NCI-H2227 treated with DMSO at 0.1 percent for 48 hours (cell line): ENCODE measurements at regions not wholly inside any gene's neighbourhood (a gene's known extent, or its start where the extent isn't known, plus 50 kb on each side); places are given as distances from the start of the nearest gene placed in this dataset.
"Not testable (repeated sequence)": the region's sequence is repeated elsewhere in the genome, so short reads cannot be mapped to it uniquely, and the experiment has no call there.

Experiments used
- DNase-seq: peaks from one replicate; lab custom pipeline; 2025; lab: John Stamatoyannopoulos, UW

DNA sequence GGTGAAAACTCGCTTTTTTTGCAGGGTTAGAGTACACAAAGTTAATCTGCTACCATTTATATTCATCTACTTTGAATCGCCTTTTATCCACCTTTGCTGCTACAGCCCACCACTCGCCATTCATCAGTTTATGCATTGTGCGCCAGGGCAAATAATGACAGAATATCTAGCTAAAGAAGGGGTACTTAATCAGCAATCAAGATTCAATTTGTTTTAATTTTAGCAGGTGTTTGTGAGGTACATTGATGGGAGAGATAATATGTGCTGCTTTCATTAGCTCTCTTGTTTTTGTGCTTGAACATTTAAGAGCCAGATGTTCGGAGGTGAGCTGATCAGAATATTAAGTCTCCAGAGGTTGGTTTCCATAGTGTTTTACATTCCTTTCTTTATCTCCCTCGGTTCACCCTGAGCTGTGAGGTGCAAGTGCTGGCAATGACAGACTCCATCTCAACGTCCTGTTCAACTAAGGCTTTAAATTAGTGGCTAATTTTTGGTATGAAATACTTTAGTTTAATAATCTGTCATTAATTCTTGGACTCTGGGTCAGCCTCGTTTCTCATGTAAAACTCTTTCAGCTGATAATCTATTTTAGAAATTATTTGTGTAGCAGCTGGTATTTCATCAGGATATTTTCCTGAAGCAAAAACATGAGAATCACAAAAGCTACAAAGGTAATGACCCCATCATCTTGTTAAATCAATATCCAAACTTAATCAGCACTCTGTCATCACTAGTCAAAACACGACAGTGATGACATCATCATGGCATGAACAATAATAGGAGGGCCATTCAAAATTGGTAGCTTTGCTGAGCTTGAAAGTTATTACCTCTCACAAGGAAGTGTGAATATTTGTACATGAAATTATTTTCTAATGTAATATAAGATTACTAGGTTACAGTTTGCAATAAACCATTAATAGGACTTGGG is 479.9 kb upstream of the FANCL start:
- no peak for DNase-seq

DNA sequence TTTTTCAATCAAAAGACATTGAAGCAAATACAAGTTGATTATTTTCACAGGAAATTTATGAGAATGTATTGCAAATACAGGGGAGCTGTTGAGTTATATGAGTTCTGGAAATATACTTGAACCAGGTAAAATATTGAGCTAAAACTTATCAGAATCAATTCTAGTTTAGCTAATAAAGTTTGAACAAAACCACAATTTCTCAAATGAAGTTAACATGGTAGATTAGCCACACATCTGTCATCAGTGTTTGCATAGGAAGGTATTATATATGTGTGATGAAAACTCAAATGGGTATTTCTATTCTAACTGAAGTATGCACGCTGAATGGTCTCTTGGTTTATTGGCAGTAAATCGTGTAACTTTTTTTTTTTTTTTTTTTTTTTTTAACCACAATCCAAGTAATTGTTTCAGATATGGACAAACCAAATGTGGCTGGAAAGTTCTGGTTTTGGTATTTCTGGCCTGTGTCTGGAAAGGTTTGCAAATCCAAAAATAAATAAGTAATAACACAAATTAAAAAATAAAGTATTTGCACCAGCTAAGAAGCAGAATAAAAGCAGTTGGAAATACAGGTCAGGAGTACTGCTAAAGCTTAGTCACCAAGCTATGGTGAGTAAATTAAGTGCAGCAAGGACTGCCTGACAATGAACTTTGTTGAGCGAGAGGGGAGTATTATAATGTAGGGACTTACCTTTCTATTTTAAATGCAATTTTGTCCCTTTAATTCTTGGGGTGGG is 479.1 kb upstream of the FANCL start:
- no peak for DNase-seq

DNA sequence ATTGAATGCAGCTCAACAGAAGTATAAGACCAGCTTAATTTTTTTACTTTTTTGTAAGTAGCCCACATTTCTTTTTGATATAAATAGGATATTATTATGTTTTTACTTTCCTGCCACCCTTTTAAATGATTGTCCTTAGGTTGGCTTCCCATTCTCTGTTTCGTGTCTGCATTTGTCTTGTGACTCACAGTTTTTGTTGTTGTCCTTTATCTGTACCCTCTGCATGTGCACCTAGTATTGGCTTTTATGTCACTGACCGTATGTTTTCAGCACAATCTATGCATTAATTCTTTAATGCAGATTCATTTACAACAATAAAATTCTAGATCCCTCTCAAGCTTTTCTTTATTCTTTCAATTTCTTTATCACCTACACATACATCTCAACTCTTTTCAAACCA is 474.2 kb upstream of the FANCL start:
- DNase-seq = no peak

DNA sequence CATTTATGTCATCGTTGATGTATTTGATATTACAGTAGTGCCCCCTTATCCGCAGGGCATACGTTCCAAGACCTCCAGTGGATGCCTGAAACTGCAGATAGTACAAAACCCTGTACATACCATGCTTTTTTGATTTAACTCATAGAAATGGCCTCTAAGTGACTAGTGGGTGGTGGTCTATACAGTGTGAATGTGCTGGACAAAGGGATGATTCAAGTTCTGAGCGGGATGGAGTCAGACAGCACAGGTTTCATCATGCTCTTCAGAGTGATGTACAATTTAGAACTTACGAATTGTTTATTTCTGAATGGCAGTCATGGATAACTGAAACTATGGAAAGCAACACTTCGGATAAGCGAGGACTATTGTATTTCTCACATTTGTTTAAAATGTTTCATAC is 473.1 kb upstream of the FANCL start:
- DNase-seq = no peak

DNA sequence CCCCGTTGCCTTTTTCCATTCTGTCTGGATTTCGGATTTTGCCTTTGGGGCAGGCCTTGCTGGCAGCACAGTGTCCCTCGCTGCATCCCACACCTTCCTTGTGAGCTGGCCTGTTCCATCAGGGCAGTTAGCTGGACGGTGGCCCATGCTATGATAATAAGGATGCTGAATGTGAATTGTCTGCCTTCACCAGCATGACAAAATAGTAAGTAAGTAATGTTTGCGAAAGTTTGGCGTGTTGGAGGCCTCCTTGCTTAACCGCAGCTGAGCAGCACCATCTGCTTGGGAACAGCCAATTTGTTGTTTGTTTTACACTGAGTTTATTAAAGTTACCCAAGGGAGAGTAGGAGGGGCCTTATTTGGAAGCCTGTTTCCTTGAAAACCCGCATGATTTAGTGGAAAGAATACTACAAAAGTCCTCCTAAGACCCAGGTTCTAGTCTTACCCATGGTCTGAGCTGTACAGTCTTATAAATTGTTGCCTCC is 469.7 kb upstream of the FANCL start:
- no peak for DNase-seq

DNA sequence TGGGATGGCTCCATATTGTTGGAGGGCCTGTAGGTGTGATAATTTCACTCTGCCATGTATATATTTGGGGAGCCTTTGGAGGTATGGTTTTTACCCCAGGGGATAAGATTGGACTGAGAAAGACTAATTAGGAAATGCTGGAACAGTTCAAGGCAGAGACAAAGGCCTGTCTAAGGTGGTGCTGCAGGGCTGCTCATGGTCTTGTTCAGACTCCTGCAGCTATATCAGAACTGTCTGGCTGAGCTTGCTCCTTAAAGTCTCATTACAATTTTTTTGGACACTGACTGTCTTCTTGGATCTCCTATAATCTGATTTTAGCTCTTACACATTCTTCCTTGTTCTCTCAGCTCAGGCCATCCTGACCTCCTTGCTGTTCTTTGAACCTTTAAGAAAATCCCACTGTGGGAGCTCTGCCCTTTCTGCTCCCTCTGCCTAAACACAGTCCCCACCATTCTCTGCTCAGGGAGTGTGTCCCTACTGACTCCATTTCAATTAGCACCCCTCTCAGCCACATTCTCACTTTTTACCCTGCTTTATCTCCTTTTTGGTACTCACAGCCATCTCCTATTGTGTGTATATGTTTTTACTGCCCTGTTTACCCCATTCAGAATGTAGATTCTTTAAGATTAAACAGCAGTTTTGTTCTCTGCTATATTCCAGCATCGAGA is 468.7 kb upstream of the FANCL start:
- no peak for DNase-seq

DNA sequence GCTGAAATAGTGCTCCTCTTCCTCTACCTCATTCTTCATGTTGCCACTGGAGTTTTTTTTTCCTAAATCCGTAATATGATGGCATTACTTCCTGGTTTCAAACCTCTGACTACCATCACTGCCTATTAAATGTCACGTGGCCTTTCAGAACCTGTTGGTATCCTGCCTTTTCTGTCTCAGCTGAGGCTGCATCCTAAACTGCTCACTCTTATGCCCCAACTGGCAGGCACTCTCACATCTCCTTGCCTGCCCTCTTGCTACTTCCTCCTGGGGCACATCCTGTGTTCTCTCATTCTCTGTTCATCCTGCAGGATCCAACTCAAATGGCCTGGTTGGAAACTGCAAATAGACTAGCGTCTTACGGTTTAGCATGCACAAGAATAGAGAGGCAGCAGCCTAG is 468.1 kb upstream of the FANCL start:
- no peak for DNase-seq

DNA sequence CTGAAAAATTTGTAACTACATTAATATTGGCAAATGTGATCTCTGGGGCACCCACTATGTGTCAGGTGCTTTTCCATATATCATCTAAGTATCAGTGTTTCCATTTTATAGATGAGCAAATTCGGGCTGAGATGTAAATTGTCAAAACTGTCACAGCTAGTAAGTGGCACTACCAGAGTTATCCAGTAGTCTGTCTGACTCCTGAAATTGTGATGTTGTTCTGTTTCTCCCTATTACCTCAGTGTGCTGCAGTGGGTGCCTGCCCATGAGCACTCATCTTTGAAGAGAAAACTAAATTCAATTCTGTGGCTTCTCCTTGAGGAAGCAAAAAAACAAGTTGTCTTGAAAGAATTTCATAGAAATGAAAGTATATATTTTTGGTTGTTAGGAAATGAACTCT is 467.4 kb upstream of the FANCL start:
- DNase-seq = no peak

DNA sequence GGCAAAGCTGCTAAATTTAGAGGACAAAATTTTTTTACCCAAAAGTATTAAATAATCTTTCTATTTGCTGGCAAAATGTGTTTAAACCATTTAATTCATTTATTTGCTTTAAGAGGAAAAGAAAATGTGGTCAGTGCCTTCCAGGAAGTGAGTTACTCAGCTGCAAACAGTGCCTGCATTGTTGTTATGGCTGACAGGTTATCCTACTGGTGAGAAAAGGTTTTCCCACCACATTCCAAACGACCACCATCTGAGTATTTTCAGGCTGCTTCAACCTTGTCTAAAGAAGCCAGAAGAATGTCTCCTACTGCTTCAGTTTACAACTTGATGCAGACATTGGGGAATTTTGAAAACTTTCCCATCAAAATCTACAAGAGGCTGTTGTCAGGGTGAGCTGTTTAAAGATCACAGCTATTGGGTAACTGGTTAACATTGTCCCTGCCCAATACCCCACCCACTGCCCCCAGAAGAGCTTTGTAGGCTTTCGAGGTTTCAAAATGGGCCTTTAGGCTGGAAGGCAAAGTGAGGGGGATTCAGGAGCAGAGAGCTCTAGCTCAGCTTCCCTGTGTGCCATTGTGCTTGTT is 461.3 kb upstream of the FANCL start:
- DNase-seq = no peak

DNA sequence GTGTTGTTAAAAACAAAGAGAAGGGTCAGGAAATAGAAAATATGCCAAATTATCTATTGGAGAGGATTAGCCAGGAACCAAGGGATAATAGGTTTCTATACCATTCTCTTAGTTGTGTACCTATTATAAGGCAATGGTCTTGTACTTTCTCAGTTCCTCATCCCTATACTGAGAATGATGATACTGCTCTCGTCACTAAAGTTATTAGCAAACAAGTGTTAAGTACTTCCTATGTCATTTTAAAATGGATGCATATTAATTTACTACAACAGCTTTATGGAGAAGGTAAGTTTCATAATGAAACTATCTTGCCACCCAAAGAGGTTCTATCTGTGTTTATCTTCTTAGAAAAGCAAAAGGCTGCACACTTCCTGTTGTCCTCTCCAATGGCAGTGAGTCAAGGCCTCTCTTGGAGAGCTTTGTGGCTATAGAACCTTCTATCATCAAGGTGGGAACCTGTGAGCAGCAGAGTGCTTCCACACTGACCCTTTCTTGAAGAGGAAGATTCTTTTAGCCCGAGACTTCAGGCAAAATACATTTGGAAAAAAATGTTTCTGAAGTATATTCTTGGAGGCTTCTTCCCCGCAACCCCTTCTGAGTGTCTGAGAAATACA is 460.7 kb upstream of the FANCL start:
- DNase-seq = no peak

DNA sequence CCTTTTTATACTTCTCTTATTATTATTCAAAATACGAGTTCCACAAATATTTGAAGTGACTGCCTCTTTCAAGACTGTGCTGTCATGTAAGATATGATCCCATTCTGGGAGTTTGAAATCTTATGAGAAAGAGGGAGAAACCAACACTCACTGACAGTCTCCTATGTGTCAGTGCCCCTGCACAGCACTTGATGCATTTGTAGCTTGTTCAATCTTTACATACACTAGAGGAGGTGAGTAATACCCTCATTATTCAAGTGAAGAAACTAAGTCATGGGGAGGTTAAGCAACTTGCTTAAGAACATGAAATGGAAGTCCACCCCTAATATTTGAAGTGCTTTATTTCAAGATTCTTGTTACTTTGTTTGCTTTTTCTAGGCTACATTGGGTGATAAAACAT is 459.5 kb upstream of the FANCL start:
- DNase-seq = no peak

DNA sequence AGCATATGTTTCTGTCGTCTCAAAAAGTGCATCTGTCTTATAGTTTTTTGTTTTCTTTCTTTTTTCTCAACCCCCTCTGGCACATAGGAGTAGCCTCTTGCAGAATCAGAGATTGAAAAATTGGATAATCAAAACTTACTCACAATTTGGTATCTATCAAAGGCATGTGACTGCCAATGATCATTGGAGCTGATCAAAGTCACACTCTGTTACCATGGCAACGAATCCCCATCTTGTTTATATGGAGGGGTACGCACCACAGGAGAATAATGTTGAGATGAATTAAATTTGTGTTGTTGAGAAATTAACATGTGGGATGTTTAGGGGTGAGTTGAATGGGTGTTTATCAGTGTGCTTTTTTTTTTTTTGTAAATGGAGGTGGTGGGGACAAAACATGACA is 458.3 kb upstream of the FANCL start:
- DNase-seq = no peak

DNA sequence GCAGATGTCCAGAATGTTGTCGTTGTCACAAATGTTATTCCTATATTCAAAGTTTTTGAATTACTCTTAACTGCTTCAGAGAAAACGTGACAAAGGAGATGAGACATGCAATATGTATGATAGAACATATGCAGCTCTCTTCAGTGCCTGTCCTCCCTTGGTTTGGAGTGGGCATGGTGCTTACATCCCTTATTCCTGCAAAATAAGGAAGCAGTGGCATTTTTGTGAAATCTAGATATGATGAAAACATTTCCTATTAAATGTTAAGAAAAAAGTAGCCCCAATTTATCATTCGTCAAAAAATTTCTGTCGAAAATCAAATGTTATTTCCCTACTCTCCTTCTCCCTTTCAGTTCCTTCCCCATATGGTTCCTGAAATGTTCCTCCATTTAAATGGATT is 457.5 kb upstream of the FANCL start:
- no peak for DNase-seq

DNA sequence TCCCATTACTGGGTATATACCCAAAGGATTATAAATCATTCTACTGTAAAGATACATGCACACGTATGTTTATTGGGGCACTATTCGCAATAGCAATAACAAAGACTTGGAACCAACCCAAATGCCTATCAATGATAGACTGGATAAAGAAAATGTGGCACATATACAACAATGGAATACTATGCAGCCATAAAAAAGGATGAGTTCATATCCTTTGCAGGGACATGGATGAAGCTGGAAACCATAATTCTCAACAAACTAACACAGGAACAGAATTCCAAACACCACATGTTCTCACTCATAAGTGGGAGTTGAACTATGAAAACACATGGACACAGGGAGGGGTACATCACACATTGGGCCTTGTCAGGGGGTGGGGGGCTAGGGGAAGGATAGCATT is 453.0 kb upstream of the FANCL start:
- DNase-seq = not testable (repeated sequence)

DNA sequence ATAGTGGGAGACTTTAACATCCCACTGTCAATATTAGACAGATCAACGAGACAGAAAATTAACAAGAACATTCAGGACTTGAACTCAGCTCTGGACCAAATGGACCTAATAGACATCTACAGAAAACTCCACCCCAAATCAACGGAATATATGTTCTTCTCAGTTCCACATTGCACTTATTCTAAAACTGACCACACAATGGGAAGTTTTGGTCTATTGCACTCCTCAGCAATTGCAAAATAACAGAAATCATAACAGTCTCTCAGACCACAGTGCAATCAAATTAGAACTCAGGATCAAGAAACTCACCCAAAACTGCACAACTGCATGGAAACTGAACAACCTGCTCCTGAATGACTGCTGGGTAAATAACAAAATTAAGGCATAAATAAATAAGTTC is 449.9 kb upstream of the FANCL start:
- DNase-seq = not testable (repeated sequence)

DNA sequence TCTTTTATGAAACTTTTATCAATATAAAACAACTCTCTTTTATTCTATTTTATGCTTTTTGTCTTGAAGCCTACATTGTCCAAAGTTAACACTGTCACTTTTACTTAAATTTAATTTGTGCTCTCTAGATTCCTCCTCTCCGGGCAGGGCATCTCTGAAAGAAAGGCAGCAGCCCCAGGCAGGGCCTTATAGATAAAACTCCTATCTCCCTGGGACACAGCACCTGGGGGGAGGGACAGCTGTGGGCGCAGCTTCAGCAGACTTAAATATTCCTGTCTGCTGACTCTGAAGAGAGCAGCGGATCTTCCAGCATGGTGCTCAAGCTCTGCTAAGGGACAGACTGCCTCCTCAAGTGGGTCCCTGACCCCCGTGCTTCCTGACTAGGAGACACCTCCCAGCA is 447.7 kb upstream of the FANCL start:
- no peak for DNase-seq

DNA sequence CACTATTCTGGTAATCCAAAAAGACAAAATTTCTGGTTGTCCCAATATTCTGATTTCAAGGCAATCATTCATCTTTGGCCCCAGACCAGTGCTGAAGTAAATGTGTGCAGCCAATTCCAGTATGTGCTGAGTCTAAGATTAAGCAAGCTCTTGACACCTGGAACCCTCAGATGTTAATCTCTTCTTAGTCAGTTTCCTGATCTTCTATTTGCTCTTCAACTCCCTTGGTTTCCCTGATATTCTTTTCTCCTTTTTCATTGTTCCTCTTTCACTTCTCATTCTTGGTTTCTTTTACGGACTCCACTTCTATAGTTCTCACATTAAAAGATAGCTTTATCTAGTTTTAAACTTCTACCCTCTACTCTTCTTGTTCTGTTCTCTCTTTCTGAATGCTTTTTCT is 445.7 kb upstream of the FANCL start:
- DNase-seq = no peak

DNA sequence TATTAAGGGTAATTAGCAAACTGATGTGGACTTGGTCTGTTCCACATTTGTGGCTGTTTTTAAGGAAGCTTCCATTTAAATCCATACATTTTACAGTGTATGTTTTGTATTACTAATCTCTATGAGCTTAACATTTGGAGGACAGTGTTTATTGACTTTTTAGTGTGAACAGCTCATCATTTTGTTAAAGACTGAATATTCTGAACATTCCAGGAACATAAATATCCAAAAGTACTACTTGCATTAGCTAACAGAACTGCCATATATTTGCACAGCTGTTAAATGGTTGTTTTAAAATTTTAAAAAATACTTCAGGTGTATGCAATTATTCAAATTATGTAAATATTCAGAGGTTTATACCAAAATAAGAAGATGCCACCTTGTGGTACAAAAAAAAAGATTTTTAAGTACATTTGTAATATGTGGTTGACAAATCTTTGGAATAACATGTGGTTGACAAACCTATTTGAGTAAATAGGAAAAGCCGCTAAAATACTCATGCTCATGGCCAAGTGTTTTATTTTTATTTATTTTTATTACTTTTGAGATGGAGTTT is 439.7 kb upstream of the FANCL start:
- no peak for DNase-seq

DNA sequence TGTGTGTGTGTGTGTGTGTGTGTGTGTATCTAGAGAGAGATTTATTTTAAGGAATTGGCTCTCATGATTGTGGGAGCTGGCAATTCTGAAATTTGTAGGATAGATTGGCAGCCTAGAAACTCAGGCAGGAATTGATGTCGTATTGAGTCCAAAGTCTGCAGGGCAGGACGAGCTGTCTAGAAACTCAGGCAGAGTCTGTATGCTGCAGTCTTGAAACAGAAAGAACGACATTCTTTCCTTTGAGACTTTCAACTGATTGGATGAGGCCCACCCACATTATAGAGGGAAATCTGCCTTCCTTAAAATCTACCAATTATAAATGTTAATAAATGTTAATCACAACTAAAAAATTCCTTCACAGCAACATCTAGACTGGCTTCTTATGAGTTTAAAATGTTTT is 436.6 kb upstream of the FANCL start:
- DNase-seq = no peak

DNA sequence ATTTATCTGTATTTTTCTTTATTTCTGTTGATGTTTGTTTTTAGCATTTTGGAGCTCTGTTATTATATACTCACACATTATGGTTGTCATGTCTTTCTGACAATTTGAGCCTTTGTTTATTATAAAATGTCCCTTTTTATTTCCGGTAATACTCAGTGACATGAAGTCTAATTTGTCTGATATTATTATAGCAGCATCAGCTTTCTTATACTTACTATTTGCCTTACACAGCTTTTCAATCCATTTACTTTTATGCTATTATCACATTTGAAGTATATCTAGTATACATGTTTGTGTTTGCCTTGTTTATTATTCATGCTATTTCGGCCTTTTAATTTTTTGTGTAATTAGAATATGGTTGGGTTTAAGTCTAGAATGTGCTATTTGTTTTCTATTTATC is 430.6 kb upstream of the FANCL start:
- DNase-seq = no peak

DNA sequence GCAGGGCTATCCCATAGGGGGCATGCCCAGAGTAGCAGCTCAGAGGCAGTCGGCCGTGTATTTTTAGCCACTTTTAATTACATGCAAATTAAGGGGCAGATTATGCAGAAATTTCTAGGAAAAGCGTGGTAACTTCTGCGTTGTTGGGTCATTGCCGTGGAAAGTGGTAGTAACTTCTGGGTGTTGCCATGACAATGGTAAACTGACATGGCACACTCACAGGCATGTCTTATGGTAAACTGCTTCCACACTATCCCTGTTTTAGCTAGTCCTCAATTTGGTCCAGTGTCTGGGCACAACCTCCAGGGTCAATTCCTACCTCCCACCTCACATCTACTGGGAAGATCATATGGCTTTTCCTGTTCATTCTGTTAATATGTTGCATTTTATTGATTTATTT is 428.9 kb upstream of the FANCL start:
- no peak for DNase-seq
